Left lung (tissue), 4 donors: ENCODE measurements at regions not wholly inside any gene's neighbourhood (a gene's known extent, or its start where the extent isn't known, plus 50 kb on each side); places are given as distances from the start of the nearest gene placed in this dataset.
A peak's percentile ranks its signal among the peaks of the same experiment; 100 is the strongest.

ENCODE experiments used
- ATAC-seq: fragments of 200-7000 bp; cut with Tn5 transposase; one replicate; pipeline ENCODE4 v1.9.1; 2020; ENCODE audit warnings: moderate library complexity
- DNase-seq, 4 donors: peaks; one replicate each; pipeline ENCODE4 v3.0.0-alpha.2; 2013 to 2020
- H3K27ac ChIP-seq, 2 donors: fragments of 200-600 bp; sonication (generic) in 1 of 2; one replicate each; pipeline versions ENCODE4 v1.5.0 to v1.8.0; 2020 to 2021
- H3K27me3 ChIP-seq, 2 donors: fragments of 200-600 bp; sonication (generic) in 1 of 2; one replicate each; pipeline versions ENCODE4 v1.5.0 to v1.8.0; 2020 to 2021
- H3K36me3 ChIP-seq, 2 donors: fragments of 200-600 bp; sonication (generic) in 1 of 2; one replicate each; pipeline versions ENCODE4 v1.5.0 to v1.8.0; 2020 to 2021
- H3K4me1 ChIP-seq, 2 donors: fragments of 200-600 bp; one replicate each; pipeline ENCODE4 v1.8.0; 2021
- H3K4me3 ChIP-seq, 2 donors: fragments of 200-600 bp; sonication (generic) in 1 of 2; one replicate each; pipeline versions ENCODE4 v1.5.0 to v1.8.0; 2020 to 2021; ENCODE audit warnings: mild to moderate bottlenecking in 1 of 2
- H3K9me3 ChIP-seq, 2 donors: fragments of 200-600 bp; sonication (generic) in 1 of 2; one replicate each; pipeline versions ENCODE4 v1.5.0 to v1.8.0; 2020 to 2021
- CTCF ChIP-seq, 2 donors: fragments of 200-600 bp; sonication (generic) in 1 of 2; IDR thresholded peaks; one replicate each; pipeline versions ENCODE4 v1.5.0 to v1.8.0; 2021; ENCODE audit warnings: antibody characterized with exemption in 2 of 2
- intact Hi-C, 2 donors: fragments of 100-400 bp; cut with DNase I; formaldehyde crosslinking; loops; one replicate each; pipeline versions ENCODE4 v1.11.2 to v1.14.2; 2022
- donor health status: DM: no; HTN: yes; CAD: no.
- donor health status: DM: no; HTN: no; CAD: no.

GRCh38 chr3:35965908-35966307 is 326.6 kb downstream of the ARPP21 start:
- peak in 2 of 4 donors; percentile 35 to 55 for DNase-seq
- Histone ChIP-seq H3K36me3 (no peaks in the 10 kb centered on the region), H3K9me3 (no peaks in the 10 kb centered on the region)

GRCh38 chr3:35966629-35967464 is 327.5 kb downstream of the ARPP21 start:
- intact Hi-C loops: loop anchor here in 1 of 2 donors (10.0 kb wide), 1 partner anchor 738 kb away; no protein-coding TSS in a partner anchor
- no peaks in the 10 kb centered on the region for H3K36me3 ChIP-seq
- ATAC-seq (no peak), DNase-seq (no peak)
- no peak for TF ChIP-seq CTCF (IDR thresholded peaks at IDR 0.05)
- H3K27ac ChIP-seq: no peak overlapping the region
- no peaks in the 10 kb centered on the region for H3K27me3 ChIP-seq
- H3K9me3 ChIP-seq: no peaks in the 10 kb centered on the region
- H3K4me3 ChIP-seq: no peak overlapping the region
- no peaks in the 10 kb centered on the region for H3K4me1 ChIP-seq

More at GRCh38 chr3:35965908-35966307, 326.6 kb downstream of the ARPP21 start:
- Histone ChIP-seq H3K4me3 (no peak overlapping the region), H3K4me1 (no peaks in the 10 kb centered on the region), H3K27me3 (no peaks in the 10 kb centered on the region), H3K27ac (no peak overlapping the region)
- ATAC-seq: peak; percentile 73
- TF ChIP-seq CTCF (IDR thresholded peaks at IDR 0.05): peak; percentile 30 to 41
- intact Hi-C loops: loop anchor here in 1 of 2 donors (10.0 kb wide), 1 partner anchor 739 kb away; no protein-coding TSS in a partner anchor

- ATAC-seq (no peak), DNase-seq (no peak)
- Histone ChIP-seq H3K36me3 (no peaks in the 10 kb centered on the region), H3K27me3 (no peaks in the 10 kb centered on the region), H3K27ac (no peak overlapping the region), H3K4me1 (no peaks in the 10 kb centered on the region), H3K4me3 (no peak overlapping the region), H3K9me3 (no peaks in the 10 kb centered on the region)
- intact Hi-C loops: loop anchor here in 1 of 2 donors (10.0 kb wide), 1 partner anchor 737 kb away; no protein-coding TSS in a partner anchor
- TF ChIP-seq CTCF (IDR thresholded peaks at IDR 0.05): no peak
These were observed 328.8 kb downstream of the ARPP21 start for GRCh38 chr3:35968043-35968622.

- Histone ChIP-seq H3K4me1 (no peaks in the 10 kb centered on the region), H3K4me3 (no peak overlapping the region), H3K27me3 (no peaks in the 10 kb centered on the region), H3K27ac (no peak overlapping the region), H3K36me3 (no peaks in the 10 kb centered on the region), H3K9me3 (no peaks in the 10 kb centered on the region)
- DNase-seq (no peak), ATAC-seq (no peak)
- TF ChIP-seq CTCF (IDR thresholded peaks at IDR 0.05): no peak
- intact Hi-C loops: loop anchor here in 1 of 2 donors (10.0 kb wide), 1 partner anchor 735 kb away; no protein-coding TSS in a partner anchor
These were observed 330.1 kb downstream of the ARPP21 start for GRCh38 chr3:35969406-35969805.

- H3K9me3 ChIP-seq: no peaks in the 10 kb centered on the region
- DNase-seq (no peak), ATAC-seq (no peak)
- no peaks in the 10 kb centered on the region for H3K4me1 ChIP-seq
- intact Hi-C loops: no loop called here
- H3K4me3 ChIP-seq: no peak overlapping the region
- no peak for TF ChIP-seq CTCF (IDR thresholded peaks at IDR 0.05)
- H3K27me3 ChIP-seq: no peaks in the 10 kb centered on the region
- no peaks in the 10 kb centered on the region for H3K36me3 ChIP-seq
- no peak overlapping the region for H3K27ac ChIP-seq
These were observed 331.5 kb downstream of the ARPP21 start for GRCh38 chr3:35970793-35971192.
